Prostate gland (tissue), 2 donors: ENCODE measurements at regions not wholly inside any gene's neighbourhood (a gene's known extent, or its start where the extent isn't known, plus 50 kb on each side); places are given as distances from the start of the nearest gene placed in this dataset.

Experiments
- POLR2AphosphoS5 ChIP-seq: sonication (generic); formaldehyde crosslinking; IDR thresholded peaks from one replicate; pipeline ENCODE4 v1.6.1; 2017; ENCODE audit warnings: antibody characterized with exemption
- TF ChIP-seq, protein P1 (sequence below), 4 experiments: fragments of 200-600 bp in 2 of 4; fragments of 450-650 bp in 2 of 4; sonication (generic) in 2 of 4; IDR thresholded peaks; 1 replicate in 3 of 4; 2 replicates in 1 of 4; pipeline ENCODE4 v1.5.1; 2016 to 2019; ENCODE audit warnings: antibody characterized with exemption in 4 of 4, mild to moderate bottlenecking in 2 of 4, moderate library complexity in 2 of 4

- TF ChIP-seq, protein P1, sequence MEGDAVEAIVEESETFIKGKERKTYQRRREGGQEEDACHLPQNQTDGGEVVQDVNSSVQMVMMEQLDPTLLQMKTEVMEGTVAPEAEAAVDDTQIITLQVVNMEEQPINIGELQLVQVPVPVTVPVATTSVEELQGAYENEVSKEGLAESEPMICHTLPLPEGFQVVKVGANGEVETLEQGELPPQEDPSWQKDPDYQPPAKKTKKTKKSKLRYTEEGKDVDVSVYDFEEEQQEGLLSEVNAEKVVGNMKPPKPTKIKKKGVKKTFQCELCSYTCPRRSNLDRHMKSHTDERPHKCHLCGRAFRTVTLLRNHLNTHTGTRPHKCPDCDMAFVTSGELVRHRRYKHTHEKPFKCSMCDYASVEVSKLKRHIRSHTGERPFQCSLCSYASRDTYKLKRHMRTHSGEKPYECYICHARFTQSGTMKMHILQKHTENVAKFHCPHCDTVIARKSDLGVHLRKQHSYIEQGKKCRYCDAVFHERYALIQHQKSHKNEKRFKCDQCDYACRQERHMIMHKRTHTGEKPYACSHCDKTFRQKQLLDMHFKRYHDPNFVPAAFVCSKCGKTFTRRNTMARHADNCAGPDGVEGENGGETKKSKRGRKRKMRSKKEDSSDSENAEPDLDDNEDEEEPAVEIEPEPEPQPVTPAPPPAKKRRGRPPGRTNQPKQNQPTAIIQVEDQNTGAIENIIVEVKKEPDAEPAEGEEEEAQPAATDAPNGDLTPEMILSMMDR (IDR thresholded peaks at IDR 0.05) = no peak
- TF ChIP-seq POLR2AphosphoS5 = no peak
These were observed 175.0 kb upstream of the MCTP2 start for GRCh38 chr15:94056314-94056713.
